NCI-H2171 (cell line): ENCODE measurements at regions not wholly inside any gene's neighbourhood (a gene's known extent, or its start where the extent isn't known, plus 50 kb on each side); places are given as distances from the start of the nearest gene placed in this dataset.
A peak's percentile ranks its signal among the peaks of the same experiment; 100 is the strongest.
"Not testable (repeated sequence)": the region's sequence is repeated elsewhere in the genome, so short reads cannot be mapped to it uniquely, and the experiment has no call there.

Experiments used
- DNase-seq: peaks from one replicate; lab custom pipeline; 2025; lab: John Stamatoyannopoulos, UW

DNA sequence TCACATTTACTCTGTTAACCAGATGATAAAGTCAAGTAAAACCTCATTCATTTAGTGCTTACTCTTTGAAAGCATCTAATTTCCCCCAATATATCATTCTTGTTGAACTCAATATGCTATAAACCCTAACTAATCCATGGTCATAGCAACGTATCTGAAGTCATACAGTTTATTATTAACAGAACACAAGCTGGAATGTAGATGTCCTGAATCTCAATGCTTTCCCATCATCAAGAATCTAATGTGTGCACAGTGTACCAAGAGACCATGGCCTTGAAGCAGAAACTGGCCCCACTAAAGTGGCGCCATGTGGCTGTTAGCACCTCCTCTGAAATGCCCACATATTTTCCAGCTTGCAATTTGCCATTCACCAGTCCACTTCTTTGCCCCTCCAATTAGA, 245.8 kb downstream of the SOX9 start:
- no peak for DNase-seq

DNA sequence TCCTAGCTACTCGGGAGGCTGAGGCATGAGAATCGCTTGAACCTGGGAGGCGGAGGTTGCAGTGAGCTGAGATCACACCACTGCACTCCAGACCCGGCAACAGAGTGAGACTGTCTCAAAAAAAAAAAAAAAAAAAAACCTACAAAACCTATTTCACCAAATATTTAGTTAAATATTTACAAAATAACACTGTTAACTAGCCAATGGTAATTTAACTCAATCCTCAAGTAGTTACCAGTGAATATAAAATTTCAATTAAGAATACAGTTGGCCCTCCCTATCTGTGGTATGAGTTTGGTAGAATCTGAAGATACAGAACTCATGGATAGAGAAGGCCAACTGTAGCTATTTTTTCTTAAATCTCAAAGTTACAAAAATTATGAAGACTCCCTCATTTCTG, 247.4 kb downstream of the SOX9 start:
- no peak for DNase-seq

DNA sequence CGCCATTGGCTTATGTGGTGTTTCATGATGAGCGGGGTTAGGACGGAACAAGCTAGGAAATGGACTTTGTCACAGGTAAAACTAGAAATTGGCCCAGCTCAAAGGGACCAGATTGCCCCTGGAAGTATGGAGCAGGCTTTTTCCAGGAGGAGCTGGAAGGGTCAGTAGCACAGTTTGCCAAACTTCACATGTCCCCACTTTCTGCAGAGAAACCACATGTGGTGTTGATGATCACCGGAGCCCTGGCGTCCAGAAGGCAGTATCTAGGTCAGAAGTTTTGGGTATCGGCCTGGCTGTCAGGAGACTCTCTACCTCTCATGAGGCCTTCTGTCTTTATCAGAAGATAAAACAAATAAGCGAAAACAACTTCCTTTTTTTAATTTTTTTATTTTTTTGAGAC, 248.5 kb downstream of the SOX9 start:
- DNase-seq: no peak

DNA sequence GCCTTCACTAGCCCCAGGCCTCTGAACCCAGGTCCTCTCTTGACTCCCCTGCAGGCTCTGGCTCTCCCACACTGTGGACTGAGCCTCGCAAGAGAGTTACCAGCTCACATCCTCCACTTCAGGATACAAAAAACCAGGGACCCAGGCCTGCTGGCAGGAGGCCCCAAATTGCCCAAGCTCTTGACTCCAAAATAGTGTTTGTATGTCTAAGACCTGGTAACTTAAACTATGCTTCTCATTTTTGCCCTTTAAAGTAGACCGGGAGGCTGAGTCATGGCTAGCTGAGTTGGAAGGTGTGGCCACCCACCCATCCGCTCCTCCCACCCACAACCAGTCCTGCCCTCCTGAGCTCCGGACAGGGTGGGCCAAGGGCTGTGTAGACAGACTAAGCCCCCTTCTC, 250.0 kb downstream of the SOX9 start:
- no peak for DNase-seq

DNA sequence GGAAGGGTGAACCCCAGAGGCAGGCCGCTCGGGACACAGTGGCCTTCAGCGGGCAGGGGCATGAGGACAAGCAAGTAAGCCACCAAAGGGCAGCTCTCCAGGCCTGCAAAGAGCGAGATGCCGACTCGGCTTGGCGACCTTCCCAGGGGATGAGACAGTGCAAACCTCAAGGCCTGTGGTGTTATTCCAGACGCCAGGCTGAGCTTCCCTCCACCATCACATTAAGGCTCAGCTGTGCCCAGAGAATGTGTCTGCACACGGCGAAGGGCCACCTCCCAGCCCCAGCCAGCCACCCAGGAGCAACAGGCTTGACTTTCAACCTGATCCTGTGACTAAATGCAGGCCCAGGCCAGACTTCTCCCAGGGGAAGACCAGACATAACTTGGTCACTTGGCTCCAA, 251.4 kb downstream of the SOX9 start:
- no peak for DNase-seq

DNA sequence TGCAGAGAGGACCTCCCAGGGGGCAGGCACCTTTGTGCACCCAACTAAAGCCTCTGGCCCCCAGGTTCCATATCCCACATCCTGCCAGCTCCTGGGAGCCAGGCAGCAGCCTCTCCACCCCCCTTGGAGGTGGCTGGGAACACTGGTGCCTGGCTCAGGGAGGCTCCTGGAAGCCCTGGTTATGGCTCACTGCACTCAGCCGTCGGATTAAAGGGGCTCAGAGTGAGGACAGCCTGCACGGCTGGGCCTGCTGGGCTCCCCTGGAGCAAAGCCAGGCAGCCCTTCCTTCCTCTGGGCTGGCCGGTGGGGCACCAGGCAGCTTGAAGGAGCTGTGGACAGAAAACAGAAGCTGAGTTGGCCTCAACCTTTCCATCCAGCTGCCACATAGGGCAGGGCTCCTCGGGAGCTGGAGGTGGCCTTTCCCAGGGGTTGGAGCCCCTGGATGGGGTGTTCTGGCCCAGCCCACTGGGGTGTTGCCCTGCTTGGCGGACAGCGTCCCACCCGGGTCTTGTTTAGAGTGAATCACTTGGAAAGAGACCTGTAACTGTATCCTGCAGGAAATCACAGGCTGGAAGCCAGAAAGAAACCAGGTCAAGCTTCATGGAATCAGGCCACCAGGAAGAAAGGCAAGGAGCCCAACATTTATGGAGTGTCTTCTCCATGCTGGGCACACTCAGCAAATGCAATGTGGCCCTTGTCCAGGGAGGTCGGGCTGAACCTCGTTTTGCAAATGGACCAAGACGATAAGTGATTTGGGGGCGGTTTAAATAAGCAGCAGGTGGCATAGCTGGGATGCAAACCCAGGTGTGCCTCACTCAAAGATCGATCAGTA, 253.3 kb downstream of the SOX9 start:
- DNase-seq: no peak

DNA sequence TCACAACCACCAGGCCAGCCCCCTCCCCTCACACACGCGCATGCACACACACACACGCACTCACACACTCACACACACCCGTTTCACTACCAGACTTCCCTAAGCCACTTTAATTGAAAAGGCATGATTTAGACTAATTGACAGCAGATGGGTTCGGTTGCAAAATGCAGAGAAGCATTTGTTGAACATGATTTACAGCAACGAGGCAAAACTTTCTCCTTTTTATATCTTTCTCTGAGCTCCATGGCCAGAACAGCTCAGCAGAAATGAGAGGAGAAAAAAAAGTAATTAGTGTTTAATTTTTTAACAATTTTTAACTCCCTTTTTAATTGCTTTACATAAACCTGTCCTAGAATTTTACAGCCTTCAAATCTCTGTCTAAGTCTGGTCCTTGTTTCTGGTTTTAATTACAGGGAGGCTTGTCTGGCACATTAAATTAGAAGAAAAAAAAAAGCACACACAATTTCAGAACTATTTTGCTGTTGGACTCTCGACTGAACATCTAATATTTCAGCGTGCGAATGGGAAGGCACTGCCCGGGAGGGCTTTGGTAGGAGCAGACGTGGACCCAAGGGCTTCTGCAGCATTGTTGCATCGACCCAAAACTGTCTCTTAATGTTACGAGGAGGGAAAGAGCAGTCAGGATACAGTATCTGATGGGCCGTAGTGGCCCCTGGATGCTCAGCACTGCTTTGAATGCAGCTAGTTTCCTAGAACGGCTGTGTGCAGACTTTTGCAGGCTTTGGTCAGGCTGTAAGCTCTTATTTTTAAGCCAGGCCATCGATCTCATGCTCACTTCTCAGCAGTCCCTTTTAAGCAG, 255.9 kb downstream of the SOX9 start:
- DNase-seq: no peak

DNA sequence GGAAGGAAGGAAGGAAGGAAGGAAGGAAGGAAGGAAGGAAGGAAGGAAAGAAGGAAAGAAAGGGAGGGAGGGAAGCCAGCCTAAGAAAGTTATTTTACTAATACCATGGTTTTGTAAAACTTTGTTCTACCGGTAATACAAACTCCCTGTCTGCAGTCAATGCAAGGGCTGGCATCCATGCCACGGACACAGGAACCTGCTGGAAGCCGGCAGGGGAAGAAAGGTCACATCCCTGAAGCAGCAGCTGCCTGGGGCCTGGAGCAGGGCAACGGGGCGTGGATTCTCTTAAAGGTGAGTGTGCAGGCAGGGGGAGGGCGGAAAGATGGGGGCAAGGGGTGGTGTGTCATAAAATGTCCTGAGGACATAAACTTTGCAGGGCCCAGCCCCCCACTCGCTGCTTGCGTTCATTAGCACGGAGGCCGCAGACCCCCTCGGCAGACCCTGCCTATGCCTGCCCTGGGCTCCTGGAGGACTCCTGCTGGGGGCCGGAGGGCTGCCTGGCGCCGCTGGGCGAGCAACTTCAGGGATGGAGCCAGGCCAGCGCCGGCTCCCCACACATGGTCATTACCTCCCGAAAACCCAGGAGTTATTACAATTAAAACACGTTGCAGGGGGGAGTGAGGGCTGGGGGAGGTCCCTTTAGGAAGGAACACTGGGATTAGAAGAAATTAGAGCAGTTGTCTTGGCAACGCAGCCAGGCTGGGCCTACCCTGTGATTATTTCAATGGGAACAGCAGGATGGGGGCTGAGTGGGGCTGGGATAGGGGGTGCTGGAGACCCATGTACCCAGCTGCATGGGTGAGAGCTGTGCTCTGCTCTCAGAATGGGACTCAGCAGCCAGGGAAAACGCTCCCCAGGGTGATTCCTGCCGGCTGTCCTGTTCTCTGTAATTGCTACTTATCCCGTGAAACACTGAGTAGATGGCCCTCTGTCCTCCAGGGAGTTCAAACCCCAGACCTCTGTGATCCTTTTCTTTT, 257.9 kb downstream of the SOX9 start:
- DNase-seq: no peak

DNA sequence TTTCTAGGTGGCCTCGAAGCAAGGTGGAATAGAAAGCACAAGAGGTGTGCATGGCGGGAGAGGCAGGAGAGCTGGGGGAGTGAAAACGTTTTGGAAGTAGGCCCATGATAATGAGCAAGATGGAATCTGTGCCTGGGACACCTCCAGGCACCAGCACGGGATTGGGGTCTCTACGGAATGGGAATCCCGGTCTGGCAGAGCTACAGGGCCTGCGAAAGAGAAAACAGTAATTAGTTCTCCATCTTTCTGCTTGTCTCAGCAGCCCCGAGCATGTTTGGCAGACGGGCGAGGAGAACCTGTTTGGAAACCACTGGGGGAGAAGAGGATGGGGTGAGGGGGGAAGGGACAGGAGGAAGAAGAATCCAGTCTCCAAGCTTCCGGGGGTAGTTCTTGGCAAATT, 258.7 kb downstream of the SOX9 start:
- DNase-seq: no peak

DNA sequence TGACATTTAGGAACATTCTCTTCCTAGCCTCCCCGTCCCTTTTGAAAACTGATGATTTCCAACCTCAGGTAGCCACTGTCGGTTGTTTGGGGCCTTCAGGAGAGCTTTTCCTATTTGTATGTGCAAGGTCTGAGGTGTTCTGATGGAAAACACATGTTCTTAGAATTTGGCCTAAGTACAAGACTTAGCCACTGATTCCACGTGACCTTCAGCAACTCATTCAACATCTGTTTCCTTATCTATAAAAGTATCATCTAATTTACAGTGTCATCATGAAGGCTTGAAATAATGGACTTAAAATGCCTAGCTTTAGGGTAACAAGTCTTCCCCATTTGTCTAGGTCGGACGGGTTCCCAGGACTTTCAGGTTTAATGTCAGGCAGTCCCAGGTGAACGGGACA, 259.3 kb downstream of the SOX9 start:
- no peak for DNase-seq

DNA sequence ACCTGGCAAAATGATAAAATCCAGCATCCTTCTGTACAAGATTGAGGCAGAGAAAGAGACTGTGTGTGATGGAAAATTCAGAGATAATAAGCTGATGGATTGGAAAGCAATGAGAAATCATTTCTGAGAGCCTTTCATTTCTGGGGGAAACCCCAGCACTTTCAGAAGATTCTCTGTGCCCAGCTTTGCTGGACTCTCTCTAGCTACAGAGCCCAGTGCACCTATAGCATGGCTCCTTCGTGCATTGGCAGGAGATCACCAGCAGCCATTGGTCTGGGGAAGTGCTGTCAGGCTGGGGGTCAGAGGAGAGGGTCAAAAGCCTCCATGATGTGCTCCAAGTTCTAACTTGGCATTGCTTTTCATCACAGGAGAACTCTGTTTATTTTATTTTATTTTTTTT, 259.9 kb downstream of the SOX9 start:
- no peak for DNase-seq

DNA sequence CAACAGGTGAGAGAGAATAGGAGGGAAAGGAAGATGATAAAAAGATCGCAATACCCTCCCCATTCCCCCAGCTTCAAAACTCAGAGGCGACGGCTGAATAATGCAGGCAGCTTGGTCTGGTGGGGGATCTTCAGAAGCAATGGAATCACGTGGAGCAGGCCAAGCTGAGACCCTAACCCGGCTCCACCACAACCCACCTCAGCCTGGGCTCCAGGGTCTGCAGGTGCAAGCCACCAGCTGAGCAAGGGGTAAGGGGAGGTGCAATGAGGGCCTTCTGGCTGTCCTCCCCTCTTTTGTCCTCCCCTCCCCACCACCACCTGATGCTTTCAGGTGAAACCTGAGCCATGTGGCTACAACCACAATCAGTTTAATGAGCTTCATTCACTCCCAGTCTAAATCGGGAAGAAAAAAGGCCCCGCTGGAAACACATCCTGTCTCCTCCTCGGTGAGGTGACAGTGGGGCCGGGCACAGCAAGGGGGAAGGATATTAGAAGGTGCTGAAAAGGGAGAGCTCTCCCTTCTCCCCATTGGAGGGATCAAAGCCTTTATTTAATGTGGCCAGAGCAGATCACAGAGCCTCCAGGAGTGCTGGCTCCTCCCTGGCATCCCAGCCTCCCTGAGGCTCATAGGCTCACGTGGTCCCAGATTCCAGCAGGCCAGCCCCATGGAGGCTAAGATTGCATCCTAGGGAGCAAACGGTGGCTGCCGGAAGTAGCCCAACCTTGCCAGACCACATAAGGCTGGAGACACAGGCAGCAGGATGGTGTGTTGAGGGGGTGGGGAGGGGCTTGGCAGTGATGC, 261.0 kb downstream of the SOX9 start:
- peak; percentile 65 for DNase-seq

DNA sequence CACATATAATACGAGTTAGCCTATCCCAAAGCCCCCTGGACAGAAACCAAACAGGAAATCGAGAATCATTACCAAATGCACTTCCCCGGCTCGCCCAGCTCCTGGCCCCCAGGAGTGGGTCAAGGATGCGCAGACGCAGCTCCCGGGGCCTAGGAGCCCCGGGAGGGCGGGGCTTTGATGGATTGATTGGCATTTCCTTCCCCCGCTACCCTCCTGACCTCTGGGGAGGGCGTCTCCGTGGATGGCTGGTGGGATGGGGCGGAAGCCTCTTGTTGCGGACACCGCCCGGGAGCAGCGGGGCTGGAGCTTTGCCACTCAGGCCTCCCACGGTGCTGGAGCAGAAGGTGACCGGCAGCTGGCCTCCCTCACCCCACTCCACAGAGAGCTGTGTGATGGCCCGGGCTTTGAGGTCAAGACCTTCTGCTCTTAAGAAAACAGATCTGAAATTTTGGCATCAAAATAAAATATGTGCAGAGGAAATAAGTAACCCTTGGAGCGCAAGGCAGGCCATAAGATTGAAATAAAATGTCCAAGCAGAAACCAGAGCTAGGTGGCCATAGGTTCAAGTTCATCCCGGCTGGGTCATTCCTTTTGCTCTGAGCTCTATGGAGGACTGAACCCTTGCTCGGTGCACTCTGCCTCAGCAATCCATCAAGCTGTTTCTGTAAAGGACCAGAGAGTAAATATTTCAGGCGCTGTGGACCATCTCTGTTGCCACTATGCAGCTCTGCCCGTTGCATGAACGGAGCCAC, 262.3 kb downstream of the SOX9 start:
- no peak for DNase-seq

DNA sequence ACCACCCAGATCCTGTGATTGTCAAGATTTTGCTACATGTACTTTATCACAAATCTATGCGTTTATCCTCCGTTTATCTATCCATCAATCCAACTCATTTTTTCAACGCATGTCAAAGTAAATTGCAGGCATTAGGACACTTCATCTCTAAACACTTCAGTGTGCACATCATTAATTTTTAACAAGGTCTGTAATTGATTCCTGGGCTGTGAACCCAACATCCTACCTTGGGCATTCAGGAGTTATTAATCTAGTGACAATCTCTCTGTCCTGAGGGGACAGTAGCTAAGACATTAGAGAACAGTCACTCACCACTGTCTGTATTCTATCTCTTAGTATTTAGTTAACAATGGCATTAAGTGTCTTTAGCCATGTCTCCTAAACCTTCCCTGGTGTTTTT, 264.7 kb downstream of the SOX9 start:
- DNase-seq: no peak

DNA sequence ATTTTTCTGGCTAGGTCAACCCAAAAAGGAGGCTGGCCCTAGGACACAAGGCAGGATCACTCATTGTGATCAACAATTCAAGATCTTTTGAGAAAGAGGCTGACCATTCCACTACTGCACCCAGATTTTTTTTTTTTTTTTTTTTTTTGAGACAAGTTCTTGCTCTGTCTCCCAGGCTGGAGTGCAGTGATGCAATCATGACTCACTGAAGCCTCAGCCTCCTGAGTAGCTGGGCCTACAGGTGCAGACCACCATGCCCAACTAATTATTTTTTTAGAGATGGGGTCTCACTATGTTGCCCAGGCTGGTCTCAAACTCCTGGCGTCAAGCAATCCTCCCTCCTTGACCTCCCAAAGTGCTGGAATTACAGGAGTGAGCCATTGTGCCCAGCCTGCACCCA, 265.4 kb downstream of the SOX9 start:
- DNase-seq: not testable (repeated sequence)

DNA sequence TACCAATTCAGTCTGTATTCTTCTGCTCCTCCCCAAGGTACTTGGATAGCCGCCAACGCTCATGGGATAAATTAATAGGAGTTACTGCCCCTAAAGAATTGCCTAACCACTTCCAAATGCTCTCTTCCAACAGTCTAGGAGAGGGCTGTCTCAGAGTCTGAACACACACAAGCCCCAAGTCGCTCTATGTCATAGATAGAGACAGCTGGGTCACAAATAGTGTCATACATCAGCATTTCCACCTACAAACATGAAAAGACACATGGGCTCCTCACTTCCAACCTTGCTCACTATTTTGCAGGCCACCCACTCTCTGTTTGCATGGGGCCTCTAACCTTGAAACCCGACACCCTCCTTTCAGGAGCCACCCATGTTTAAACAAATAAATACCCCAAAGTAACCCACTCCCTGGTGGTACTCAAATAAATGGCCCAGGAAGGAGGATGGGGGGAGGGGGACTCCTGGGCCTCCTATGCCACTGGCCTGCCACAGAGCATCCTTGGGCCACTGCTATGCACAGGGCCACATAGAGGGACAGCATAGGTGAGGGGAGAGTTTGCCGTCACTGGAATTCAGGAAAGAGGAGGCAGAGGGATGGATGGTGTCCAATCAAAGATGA, 265.9 kb downstream of the SOX9 start:
- DNase-seq: peak; percentile 38

DNA sequence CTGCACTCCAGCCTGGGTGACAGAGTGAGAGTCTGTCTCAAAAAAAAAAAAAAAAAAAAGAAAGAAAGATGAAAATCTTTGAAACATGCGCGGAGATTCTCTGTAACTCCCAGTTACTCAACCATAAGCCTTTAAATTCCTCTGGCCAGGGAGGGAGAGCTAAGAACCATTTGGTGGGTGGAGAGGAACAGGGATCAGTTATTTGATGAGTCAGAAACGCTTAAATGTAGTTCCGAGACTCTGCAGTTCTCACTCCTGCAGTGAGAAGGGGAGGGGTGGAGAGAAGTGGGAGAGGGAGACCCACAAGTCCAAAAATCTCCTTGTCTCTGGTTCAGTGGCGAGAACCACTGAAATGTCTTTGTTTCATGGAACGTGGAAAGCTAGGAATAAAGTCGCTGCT, 266.7 kb downstream of the SOX9 start:
- DNase-seq: no peak

DNA sequence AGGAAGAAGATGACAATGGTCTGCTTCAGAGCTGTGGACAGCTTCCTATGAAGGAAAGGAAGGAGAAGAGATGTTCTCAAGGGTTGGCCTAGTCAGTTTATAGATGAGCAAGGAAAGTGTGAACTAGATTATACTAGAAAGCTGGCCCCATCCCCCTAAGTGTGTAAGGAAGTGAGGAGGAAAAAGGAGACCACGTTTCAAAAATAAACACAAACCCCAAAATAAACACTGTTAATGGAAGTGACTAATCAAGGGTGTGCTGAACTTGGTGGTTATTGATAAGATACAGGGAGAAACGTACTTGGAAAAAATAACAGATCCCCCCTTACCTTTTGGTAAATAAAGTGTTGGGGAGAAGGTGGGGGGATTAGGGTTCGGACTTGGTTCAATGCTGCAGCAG, 267.1 kb downstream of the SOX9 start:
- no peak for DNase-seq

DNA sequence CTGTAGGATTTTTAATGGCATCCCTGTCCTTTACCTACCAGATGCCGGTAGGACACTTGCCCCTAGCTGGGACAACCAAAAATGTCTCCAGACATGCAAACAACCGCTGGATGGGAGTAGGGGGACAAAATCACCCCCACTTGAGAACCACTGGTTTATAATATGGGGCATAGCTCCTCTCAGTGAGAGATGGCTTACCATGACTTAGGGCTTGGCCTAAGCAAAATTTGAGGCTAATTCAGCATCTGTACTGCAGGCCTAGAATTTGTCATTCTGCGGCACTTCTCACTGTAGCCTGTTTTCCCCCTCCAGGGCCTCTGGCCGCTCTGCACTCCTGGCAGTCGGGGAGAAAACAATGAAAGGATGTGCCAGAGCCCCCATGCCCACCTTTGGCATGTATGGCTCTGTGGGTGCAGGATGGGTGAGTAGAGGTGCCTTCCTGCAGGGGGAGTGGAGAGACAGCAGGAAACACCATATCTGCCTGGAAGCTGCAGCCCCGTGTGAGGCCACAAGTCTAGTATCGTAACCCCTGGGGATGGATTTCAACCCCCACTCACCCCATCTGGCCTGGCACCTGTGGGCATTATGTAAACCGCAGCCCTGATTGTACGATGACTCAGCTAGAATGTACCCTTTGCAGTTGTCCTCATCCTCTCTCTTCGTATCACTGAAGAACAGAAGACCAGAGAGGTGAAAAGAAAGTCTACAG, 268.1 kb downstream of the SOX9 start:
- peak; percentile 73 for DNase-seq
